ENCODE measurements at regions not wholly inside any gene's neighbourhood (a gene's known extent, or its start where the extent isn't known, plus 50 kb on each side); places are given as distances from the start of the nearest gene placed in this dataset.

- Histone ChIP-seq H3K27me3 (ENCODE audit: control insufficient read depth in 1 of 2, insufficient read depth in 2 of 2, low read length in 2 of 2) (no peaks in the 10 kb centered on the region), H3K9me3 (ENCODE audit: control insufficient read depth in 2 of 2, low read length in 2 of 2) (no peaks in the 10 kb centered on the region), H3K4me3 (ENCODE audit: low read length in 2 of 2) (no peak overlapping the region), H3K27ac (ENCODE audit: low read length) (no peak overlapping the region), H3K36me3 (ENCODE audit: control insufficient read depth in 2 of 2, insufficient read depth in 2 of 2, low read length in 2 of 2) (no peaks in the 10 kb centered on the region), H3K4me1 (ENCODE audit: control insufficient read depth, insufficient read depth, low read length) (no peaks in the 10 kb centered on the region), H3K9ac (ENCODE audit: low read length in 2 of 2) (no peak overlapping the region)
These were observed 1970.4 kb upstream of the WWC1 start for GRCh38 chr5:166320920-166321480.

GRCh38 chr5:166324372-166324771 is 1967.1 kb upstream of the WWC1 start:
- H3K4me1 ChIP-seq (ENCODE audit: control insufficient read depth, insufficient read depth, low read length), result no peaks in the 10 kb centered on the region
- no peak overlapping the region for H3K4me3 ChIP-seq (ENCODE audit: low read length in 2 of 2)
- H3K36me3 ChIP-seq (ENCODE audit: control insufficient read depth in 2 of 2, insufficient read depth in 2 of 2, low read length in 2 of 2), result no peaks in the 10 kb centered on the region
- no peak overlapping the region for H3K9ac ChIP-seq (ENCODE audit: low read length in 2 of 2)
- no peaks in the 10 kb centered on the region for H3K27me3 ChIP-seq (ENCODE audit: control insufficient read depth in 1 of 2, insufficient read depth in 2 of 2, low read length in 2 of 2)
- H3K27ac ChIP-seq (ENCODE audit: low read length), result no peak overlapping the region
- H3K9me3 ChIP-seq (ENCODE audit: control insufficient read depth in 2 of 2, low read length in 2 of 2), result no peaks in the 10 kb centered on the region

- Histone ChIP-seq H3K9me3 (ENCODE audit: control insufficient read depth in 2 of 2, low read length in 2 of 2) (no peaks in the 10 kb centered on the region), H3K27me3 (ENCODE audit: control insufficient read depth in 1 of 2, insufficient read depth in 2 of 2, low read length in 2 of 2) (no peaks in the 10 kb centered on the region), H3K9ac (ENCODE audit: low read length in 2 of 2) (no peak overlapping the region), H3K27ac (ENCODE audit: low read length) (no peak overlapping the region), H3K4me3 (ENCODE audit: low read length in 2 of 2) (no peak overlapping the region), H3K4me1 (ENCODE audit: control insufficient read depth, insufficient read depth, low read length) (no peaks in the 10 kb centered on the region), H3K36me3 (ENCODE audit: control insufficient read depth in 2 of 2, insufficient read depth in 2 of 2, low read length in 2 of 2) (no peaks in the 10 kb centered on the region)
These were observed 1962.2 kb upstream of the WWC1 start for GRCh38 chr5:166329149-166329800.

- Histone ChIP-seq H3K9me3 (ENCODE audit: control insufficient read depth in 2 of 2, low read length in 2 of 2) (no peaks in the 10 kb centered on the region), H3K9ac (ENCODE audit: low read length in 2 of 2) (no peak overlapping the region), H3K4me1 (ENCODE audit: control insufficient read depth, insufficient read depth, low read length) (no peaks in the 10 kb centered on the region), H3K36me3 (ENCODE audit: control insufficient read depth in 2 of 2, insufficient read depth in 2 of 2, low read length in 2 of 2) (no peaks in the 10 kb centered on the region), H3K4me3 (ENCODE audit: low read length in 2 of 2) (no peak overlapping the region), H3K27ac (ENCODE audit: low read length) (no peak overlapping the region), H3K27me3 (ENCODE audit: control insufficient read depth in 1 of 2, insufficient read depth in 2 of 2, low read length in 2 of 2) (no peaks in the 10 kb centered on the region)
These were observed 1961.4 kb upstream of the WWC1 start for GRCh38 chr5:166330036-166330435.

GRCh38 chr5:166331521-166331920 is 1959.9 kb upstream of the WWC1 start:
- no peak overlapping the region for H3K4me3 ChIP-seq (ENCODE audit: low read length in 2 of 2)

GRCh38 chr5:166338801-166339200 is 1952.6 kb upstream of the WWC1 start:
- H3K27me3 ChIP-seq (ENCODE audit: control insufficient read depth in 1 of 2, insufficient read depth in 2 of 2, low read length in 2 of 2), result no peaks in the 10 kb centered on the region
- H3K4me1 ChIP-seq (ENCODE audit: control insufficient read depth, insufficient read depth, low read length), result no peaks in the 10 kb centered on the region
- H3K27ac ChIP-seq (ENCODE audit: low read length), result no peak overlapping the region
- H3K36me3 ChIP-seq (ENCODE audit: control insufficient read depth in 2 of 2, insufficient read depth in 2 of 2, low read length in 2 of 2), result no peaks in the 10 kb centered on the region
- no peak overlapping the region for H3K9ac ChIP-seq (ENCODE audit: low read length in 2 of 2)
- H3K4me3 ChIP-seq (ENCODE audit: low read length in 2 of 2), result no peak overlapping the region
- H3K9me3 ChIP-seq (ENCODE audit: control insufficient read depth in 2 of 2, low read length in 2 of 2), result no peaks in the 10 kb centered on the region

More at GRCh38 chr5:166331521-166331920, 1959.9 kb upstream of the WWC1 start:
- Histone ChIP-seq H3K36me3 (ENCODE audit: control insufficient read depth in 2 of 2, insufficient read depth in 2 of 2, low read length in 2 of 2) (no peaks in the 10 kb centered on the region), H3K4me1 (ENCODE audit: control insufficient read depth, insufficient read depth, low read length) (no peaks in the 10 kb centered on the region), H3K27me3 (ENCODE audit: control insufficient read depth in 1 of 2, insufficient read depth in 2 of 2, low read length in 2 of 2) (no peaks in the 10 kb centered on the region), H3K9me3 (ENCODE audit: control insufficient read depth in 2 of 2, low read length in 2 of 2) (no peaks in the 10 kb centered on the region), H3K9ac (ENCODE audit: low read length in 2 of 2) (no peak overlapping the region), H3K27ac (ENCODE audit: low read length) (no peak overlapping the region)

- no peak overlapping the region for H3K27ac ChIP-seq (ENCODE audit: low read length)
- no peak overlapping the region for H3K9ac ChIP-seq (ENCODE audit: low read length in 2 of 2)
- H3K9me3 ChIP-seq (ENCODE audit: control insufficient read depth in 2 of 2, low read length in 2 of 2), result no peaks in the 10 kb centered on the region
- H3K4me1 ChIP-seq (ENCODE audit: control insufficient read depth, insufficient read depth, low read length), result no peaks in the 10 kb centered on the region
- H3K27me3 ChIP-seq (ENCODE audit: control insufficient read depth in 1 of 2, insufficient read depth in 2 of 2, low read length in 2 of 2), result no peaks in the 10 kb centered on the region
- no peak overlapping the region for H3K4me3 ChIP-seq (ENCODE audit: low read length in 2 of 2)
- no peaks in the 10 kb centered on the region for H3K36me3 ChIP-seq (ENCODE audit: control insufficient read depth in 2 of 2, insufficient read depth in 2 of 2, low read length in 2 of 2)
These were observed 1951.4 kb upstream of the WWC1 start for GRCh38 chr5:166340039-166340438.

- Histone ChIP-seq H3K9me3 (ENCODE audit: control insufficient read depth in 2 of 2, low read length in 2 of 2) (no peaks in the 10 kb centered on the region), H3K4me3 (ENCODE audit: low read length in 2 of 2) (no peak overlapping the region), H3K4me1 (ENCODE audit: control insufficient read depth, insufficient read depth, low read length) (no peaks in the 10 kb centered on the region), H3K9ac (ENCODE audit: low read length in 2 of 2) (no peak overlapping the region), H3K36me3 (ENCODE audit: control insufficient read depth in 2 of 2, insufficient read depth in 2 of 2, low read length in 2 of 2) (no peaks in the 10 kb centered on the region), H3K27me3 (ENCODE audit: control insufficient read depth in 1 of 2, insufficient read depth in 2 of 2, low read length in 2 of 2) (no peaks in the 10 kb centered on the region), H3K27ac (ENCODE audit: low read length) (no peak overlapping the region)
These were observed 1949.6 kb upstream of the WWC1 start for GRCh38 chr5:166341740-166342337.

- Histone ChIP-seq H3K9me3 (ENCODE audit: control insufficient read depth in 2 of 2, low read length in 2 of 2) (no peaks in the 10 kb centered on the region), H3K36me3 (ENCODE audit: control insufficient read depth in 2 of 2, insufficient read depth in 2 of 2, low read length in 2 of 2) (no peaks in the 10 kb centered on the region), H3K4me1 (ENCODE audit: control insufficient read depth, insufficient read depth, low read length) (no peaks in the 10 kb centered on the region), H3K27ac (ENCODE audit: low read length) (no peak overlapping the region), H3K4me3 (ENCODE audit: low read length in 2 of 2) (no peak overlapping the region), H3K27me3 (ENCODE audit: control insufficient read depth in 1 of 2, insufficient read depth in 2 of 2, low read length in 2 of 2) (no peaks in the 10 kb centered on the region), H3K9ac (ENCODE audit: low read length in 2 of 2) (no peak overlapping the region)
These were observed 1949.0 kb upstream of the WWC1 start for GRCh38 chr5:166342402-166342801.

GRCh38 chr5:166346726-166347374 is 1944.6 kb upstream of the WWC1 start:
- no peak overlapping the region for H3K4me3 ChIP-seq (ENCODE audit: low read length in 2 of 2)
- no peaks in the 10 kb centered on the region for H3K9me3 ChIP-seq (ENCODE audit: control insufficient read depth in 2 of 2, low read length in 2 of 2)
- H3K27ac ChIP-seq (ENCODE audit: low read length), result no peak overlapping the region
- no peaks in the 10 kb centered on the region for H3K36me3 ChIP-seq (ENCODE audit: control insufficient read depth in 2 of 2, insufficient read depth in 2 of 2, low read length in 2 of 2)
- no peak overlapping the region for H3K9ac ChIP-seq (ENCODE audit: low read length in 2 of 2)
- H3K4me1 ChIP-seq (ENCODE audit: control insufficient read depth, insufficient read depth, low read length), result no peaks in the 10 kb centered on the region
- H3K27me3 ChIP-seq (ENCODE audit: control insufficient read depth in 1 of 2, insufficient read depth in 2 of 2, low read length in 2 of 2), result no peaks in the 10 kb centered on the region

- H3K4me3 ChIP-seq (ENCODE audit: low read length in 2 of 2), result no peak overlapping the region
- no peaks in the 10 kb centered on the region for H3K4me1 ChIP-seq (ENCODE audit: control insufficient read depth, insufficient read depth, low read length)
- no peaks in the 10 kb centered on the region for H3K9me3 ChIP-seq (ENCODE audit: control insufficient read depth in 2 of 2, low read length in 2 of 2)
- no peaks in the 10 kb centered on the region for H3K27me3 ChIP-seq (ENCODE audit: control insufficient read depth in 1 of 2, insufficient read depth in 2 of 2, low read length in 2 of 2)
- no peak overlapping the region for H3K27ac ChIP-seq (ENCODE audit: low read length)
- H3K9ac ChIP-seq (ENCODE audit: low read length in 2 of 2), result no peak overlapping the region
- H3K36me3 ChIP-seq (ENCODE audit: control insufficient read depth in 2 of 2, insufficient read depth in 2 of 2, low read length in 2 of 2), result no peaks in the 10 kb centered on the region
These were observed 1942.4 kb upstream of the WWC1 start for GRCh38 chr5:166349046-166349445.

Measured in stomach smooth muscle (tissue), 2 donors.